MM.1S (cell line): ENCODE measurements at regions not wholly inside any gene's neighbourhood (a gene's known extent, or its start where the extent isn't known, plus 50 kb on each side); places are given as distances from the start of the nearest gene placed in this dataset.

ENCODE experiments used
- DNase-seq: peaks from one replicate; pipeline ENCODE4 v3.0.0-alpha.2; 2015
- H2AFZ ChIP-seq: fragments of 300-600 bp; sonication (generic); 2 replicates; pipeline ENCODE4 v1.6.0; 2016; ENCODE audit warnings: antibody characterized with exemption, low read length
- H3F3A ChIP-seq: fragments of 300-600 bp; sonication (generic); 2 replicates; pipeline ENCODE4 v1.6.1; 2016; ENCODE audit warnings: mild to moderate bottlenecking, antibody characterized with exemption, low read length, moderate library complexity, mixed read lengths; ENCODE audit not compliant: insufficient read depth
- H3K27ac ChIP-seq: fragments of 300-600 bp; sonication (generic); 2 replicates; pipeline ENCODE4 v1.5.1; 2016; ENCODE audit warnings: mild to moderate bottlenecking, low read length
- H3K27me3 ChIP-seq: fragments of 300-600 bp; sonication (generic); replicated peaks from 2 replicates; pipeline ENCODE4 v1.6.0; 2016; ENCODE audit warnings: low read length; ENCODE audit not compliant: insufficient read depth
- H3K36me3 ChIP-seq: fragments of 300-600 bp; sonication (generic); replicated peaks from 2 replicates; pipeline ENCODE4 v1.6.1; 2016; ENCODE audit warnings: mild to moderate bottlenecking, low read length, mixed read lengths; ENCODE audit not compliant: insufficient read depth
- H3K4me1 ChIP-seq: fragments of 300-600 bp; sonication (generic); 2 replicates; pipeline ENCODE4 v1.6.1; 2016; ENCODE audit warnings: low read length, mixed read lengths
- H3K4me2 ChIP-seq: fragments of 300-600 bp; sonication (generic); 2 replicates; pipeline ENCODE4 v1.6.0; 2016; ENCODE audit warnings: low read depth, low read length
- H3K4me3 ChIP-seq: fragments of 300-600 bp; sonication (generic); 2 replicates; pipeline ENCODE4 v1.5.1; 2016; ENCODE audit warnings: low read length, mixed read lengths
- H3K79me2 ChIP-seq: fragments of 300-600 bp; sonication (generic); 2 replicates; pipeline ENCODE4 v1.6.1; 2016; ENCODE audit warnings: mixed run types, low read length, mixed read lengths
- H3K9ac ChIP-seq: fragments of 300-600 bp; sonication (generic); 2 replicates; pipeline ENCODE4 v1.6.1; 2016; ENCODE audit warnings: low read length, mixed read lengths
- H3K9me2 ChIP-seq: fragments of 300-600 bp; sonication (generic); replicated peaks from 2 replicates; pipeline ENCODE4 v1.6.1; 2016; ENCODE audit warnings: mild to moderate bottlenecking, low read length, mixed read lengths; ENCODE audit not compliant: insufficient read depth
- H3K9me3 ChIP-seq: fragments of 300-600 bp; sonication (generic); replicated peaks from 2 replicates; pipeline ENCODE4 v1.6.1; 2016; ENCODE audit warnings: mild to moderate bottlenecking, low read length, mixed read lengths; ENCODE audit not compliant: insufficient read depth
- H4K20me1 ChIP-seq: fragments of 300-600 bp; sonication (generic); 2 replicates; pipeline ENCODE4 v1.6.1; 2016; ENCODE audit warnings: mild to moderate bottlenecking, low read length, moderate library complexity, mixed read lengths; ENCODE audit not compliant: insufficient read depth
- EZH2 ChIP-seq: fragments of 300-600 bp; sonication (generic); optimal IDR thresholded peaks from 2 replicates; pipeline ENCODE3; 2017; ENCODE audit warnings: low read depth, mild to moderate bottlenecking, antibody characterized with exemption, low read length, mixed read lengths
- EZH2phosphoT487 ChIP-seq: fragments of 300-600 bp; sonication (generic); IDR thresholded peaks from 2 replicates; pipeline ENCODE4 v1.6.1; 2018; ENCODE audit warnings: antibody characterized with exemption, low read length
- TF ChIP-seq, protein P1 (sequence below): fragments of 300-600 bp; sonication (generic); IDR thresholded peaks from 2 replicates; pipeline ENCODE4 v1.5.1; 2016; ENCODE audit warnings: antibody characterized with exemption, low read length, mixed read lengths

DNA sequence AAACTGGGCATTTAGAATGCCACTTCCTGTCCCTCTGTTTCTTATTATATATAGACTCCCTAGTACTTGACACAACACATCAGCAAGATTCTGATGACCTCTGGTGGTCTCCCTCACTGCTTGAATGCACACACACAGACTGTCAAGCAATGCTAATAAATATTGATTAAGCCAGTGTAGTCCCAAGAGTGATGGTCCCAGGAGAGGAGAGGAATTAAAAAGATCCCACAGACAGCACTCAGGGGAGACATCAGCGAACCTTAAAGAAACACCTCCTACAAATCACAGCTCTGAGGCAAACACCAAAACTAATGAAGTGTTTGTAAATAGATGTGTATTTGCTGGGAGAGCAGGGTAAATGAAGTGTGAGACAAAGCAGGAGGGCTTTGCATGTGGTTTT is 1291.2 kb downstream of the XPNPEP1 start:
- Histone ChIP-seq H3K9me2 (no peaks in the 10 kb centered on the region), H3K4me1 (no peaks in the 10 kb centered on the region), H3K4me2 (no peak overlapping the region), H4K20me1 (no peaks in the 10 kb centered on the region), H3F3A (no peaks in the 10 kb centered on the region), H3K9me3 (no peaks in the 10 kb centered on the region), H3K36me3 (no peaks in the 10 kb centered on the region), H3K4me3 (no peak overlapping the region), H3K27me3 (no peaks in the 10 kb centered on the region), H3K9ac (no peak overlapping the region), H2AFZ (no peak overlapping the region), H3K79me2 (no peaks in the 10 kb centered on the region), H3K27ac (no peak overlapping the region)
- TF ChIP-seq EZH2phosphoT487: no peak
- TF ChIP-seq EZH2: no peak
- TF ChIP-seq, protein P1, sequence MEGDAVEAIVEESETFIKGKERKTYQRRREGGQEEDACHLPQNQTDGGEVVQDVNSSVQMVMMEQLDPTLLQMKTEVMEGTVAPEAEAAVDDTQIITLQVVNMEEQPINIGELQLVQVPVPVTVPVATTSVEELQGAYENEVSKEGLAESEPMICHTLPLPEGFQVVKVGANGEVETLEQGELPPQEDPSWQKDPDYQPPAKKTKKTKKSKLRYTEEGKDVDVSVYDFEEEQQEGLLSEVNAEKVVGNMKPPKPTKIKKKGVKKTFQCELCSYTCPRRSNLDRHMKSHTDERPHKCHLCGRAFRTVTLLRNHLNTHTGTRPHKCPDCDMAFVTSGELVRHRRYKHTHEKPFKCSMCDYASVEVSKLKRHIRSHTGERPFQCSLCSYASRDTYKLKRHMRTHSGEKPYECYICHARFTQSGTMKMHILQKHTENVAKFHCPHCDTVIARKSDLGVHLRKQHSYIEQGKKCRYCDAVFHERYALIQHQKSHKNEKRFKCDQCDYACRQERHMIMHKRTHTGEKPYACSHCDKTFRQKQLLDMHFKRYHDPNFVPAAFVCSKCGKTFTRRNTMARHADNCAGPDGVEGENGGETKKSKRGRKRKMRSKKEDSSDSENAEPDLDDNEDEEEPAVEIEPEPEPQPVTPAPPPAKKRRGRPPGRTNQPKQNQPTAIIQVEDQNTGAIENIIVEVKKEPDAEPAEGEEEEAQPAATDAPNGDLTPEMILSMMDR: no peak
- DNase-seq: no peak

DNA sequence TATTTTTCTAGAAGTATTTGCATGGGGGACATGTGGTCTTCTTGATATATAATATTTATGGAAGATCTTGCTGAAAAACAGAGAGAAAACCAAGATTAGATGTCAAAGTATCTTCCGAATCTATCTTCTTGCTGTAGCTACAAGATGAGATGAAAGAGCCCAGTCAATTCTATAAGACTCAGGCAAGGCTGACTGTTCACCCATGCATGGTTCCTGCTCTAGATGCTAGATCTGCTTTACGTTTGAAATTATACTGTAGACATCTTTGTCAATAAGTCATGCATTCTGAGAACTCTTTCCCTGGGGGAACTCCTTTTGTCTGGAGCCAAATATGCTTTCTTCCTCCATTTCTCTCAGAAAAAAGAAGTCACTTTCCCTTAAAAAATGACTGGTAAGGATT is 1292.0 kb downstream of the XPNPEP1 start:
- Histone ChIP-seq H2AFZ (no peak overlapping the region), H4K20me1 (no peaks in the 10 kb centered on the region), H3K79me2 (no peaks in the 10 kb centered on the region), H3K9me2 (no peaks in the 10 kb centered on the region), H3K4me2 (no peak overlapping the region), H3K4me1 (no peaks in the 10 kb centered on the region), H3K4me3 (no peak overlapping the region), H3K27me3 (no peaks in the 10 kb centered on the region), H3K9me3 (no peaks in the 10 kb centered on the region), H3K27ac (no peak overlapping the region), H3F3A (no peaks in the 10 kb centered on the region), H3K9ac (no peak overlapping the region), H3K36me3 (no peaks in the 10 kb centered on the region)
- TF ChIP-seq EZH2: no peak
- TF ChIP-seq EZH2phosphoT487: no peak
- TF ChIP-seq, protein P1: no peak
- DNase-seq: no peak

DNA sequence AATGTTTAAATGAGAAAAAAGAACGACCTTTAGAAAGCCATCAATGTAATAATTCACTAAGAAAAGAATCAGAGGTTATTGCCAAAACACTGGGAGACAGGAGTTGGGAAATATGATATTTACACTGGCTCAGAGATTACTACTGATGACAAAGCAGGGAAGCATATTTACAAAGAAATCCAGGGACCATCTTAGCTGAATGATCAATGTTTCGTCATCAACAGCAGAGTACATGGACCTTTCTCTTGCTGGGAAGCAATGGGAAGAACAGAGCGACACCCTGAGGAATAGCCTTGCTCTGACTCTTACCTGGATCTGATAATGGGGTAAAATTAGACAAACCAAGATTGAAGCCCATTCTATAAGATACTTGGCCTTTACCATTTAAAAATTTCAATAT is 1293.5 kb downstream of the XPNPEP1 start:
- DNase-seq: no peak
- Histone ChIP-seq H3K9me3 (no peaks in the 10 kb centered on the region), H3F3A (no peaks in the 10 kb centered on the region), H3K9me2 (no peaks in the 10 kb centered on the region), H3K4me3 (no peak overlapping the region), H3K36me3 (no peaks in the 10 kb centered on the region), H3K4me1 (no peaks in the 10 kb centered on the region), H2AFZ (no peak overlapping the region), H3K27me3 (no peaks in the 10 kb centered on the region), H3K79me2 (no peaks in the 10 kb centered on the region), H4K20me1 (no peaks in the 10 kb centered on the region), H3K27ac (no peak overlapping the region), H3K4me2 (no peak overlapping the region), H3K9ac (no peak overlapping the region)
- TF ChIP-seq EZH2phosphoT487: no peak
- TF ChIP-seq EZH2: no peak
- TF ChIP-seq, protein P1: no peak

DNA sequence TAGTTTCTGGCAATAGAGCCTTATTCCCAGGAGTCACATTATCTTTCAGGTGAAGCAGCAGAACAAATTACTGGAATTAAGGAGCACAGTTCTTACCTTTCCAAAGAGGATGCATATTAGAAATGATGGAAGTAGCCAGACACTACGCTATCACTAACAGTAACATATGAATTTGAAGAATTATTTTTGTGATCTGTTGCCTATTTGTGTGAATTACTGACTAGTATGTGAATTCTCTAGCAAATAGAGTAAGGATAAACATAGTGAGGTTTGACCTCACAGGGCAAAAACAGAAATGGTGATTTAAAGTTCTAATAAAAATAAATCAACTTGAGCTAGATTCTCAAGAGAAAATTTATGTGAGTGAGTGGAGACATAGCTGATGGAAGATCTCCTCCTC is 1299.3 kb downstream of the XPNPEP1 start:
- H2AFZ ChIP-seq: no peak overlapping the region
- no peaks in the 10 kb centered on the region for H3K4me1 ChIP-seq
- H3K9me3 ChIP-seq: no peaks in the 10 kb centered on the region
- H3K27me3 ChIP-seq: no peaks in the 10 kb centered on the region
- no peak overlapping the region for H3K4me2 ChIP-seq
- no peaks in the 10 kb centered on the region for H4K20me1 ChIP-seq
- no peak overlapping the region for H3K9ac ChIP-seq
- no peaks in the 10 kb centered on the region for H3F3A ChIP-seq
- H3K36me3 ChIP-seq: no peaks in the 10 kb centered on the region
- H3K9me2 ChIP-seq: no peaks in the 10 kb centered on the region
- H3K4me3 ChIP-seq: no peak overlapping the region
- H3K27ac ChIP-seq: no peak overlapping the region
- TF ChIP-seq, protein P1: no peak
- TF ChIP-seq EZH2phosphoT487 (no peak), EZH2 (no peak)
- DNase-seq: no peak
- H3K79me2 ChIP-seq: no peaks in the 10 kb centered on the region
